ENCODE measurements at regions not wholly inside any gene's neighbourhood (a gene's known extent, or its start where the extent isn't known, plus 50 kb on each side); places are given as distances from the start of the nearest gene placed in this dataset.

GRCh38 chr10:125551247-125551646 lies 131.7 kb downstream of the TEX36 start:
- Mint-ChIP-seq H3K4me1 (ENCODE audit: low read depth) (no peaks in the 10 kb centered on the region), H3K36me3 (ENCODE audit: insufficient read depth) (no peaks in the 10 kb centered on the region), H3K27me3 (peaks cover 34% of the 10 kb centered on the region), H3K9me3 (ENCODE audit: low read depth) (peaks cover 5% of the 10 kb centered on the region), H3K27ac (no peak overlapping the region), H3K4me3 (ENCODE audit: low read depth) (no peak overlapping the region)
- no peak for DNase-seq (ENCODE audit: low spot score, unreplicated experiment)
- TF ChIP-seq CTCF (IDR thresholded peaks at IDR 0.05; ENCODE audit: unreplicated experiment): no peak

- H3K36me3 Mint-ChIP-seq (ENCODE audit: insufficient read depth): no peaks in the 10 kb centered on the region
- no peak for TF ChIP-seq CTCF (IDR thresholded peaks at IDR 0.05; ENCODE audit: unreplicated experiment)
- peaks cover 5% of the 10 kb centered on the region for H3K9me3 Mint-ChIP-seq (ENCODE audit: low read depth)
- peaks cover 31% of the 10 kb centered on the region for H3K27me3 Mint-ChIP-seq
- no peak overlapping the region for H3K4me3 Mint-ChIP-seq (ENCODE audit: low read depth)
- H3K4me1 Mint-ChIP-seq (ENCODE audit: low read depth): no peaks in the 10 kb centered on the region
- DNase-seq (ENCODE audit: low spot score, unreplicated experiment): no peak
- H3K27ac Mint-ChIP-seq: no peak overlapping the region
Observed at GRCh38 chr10:125550362-125550761, 132.6 kb downstream of the TEX36 start.

GRCh38 chr10:125549653-125550052 lies 133.3 kb downstream of the TEX36 start:
- Mint-ChIP-seq H3K27ac (no peak overlapping the region), H3K9me3 (ENCODE audit: low read depth) (peaks cover 5% of the 10 kb centered on the region), H3K27me3 (peaks cover 31% of the 10 kb centered on the region), H3K4me1 (ENCODE audit: low read depth) (no peaks in the 10 kb centered on the region), H3K4me3 (ENCODE audit: low read depth) (no peak overlapping the region), H3K36me3 (ENCODE audit: insufficient read depth) (no peaks in the 10 kb centered on the region)
- no peak for DNase-seq (ENCODE audit: low spot score, unreplicated experiment)
- TF ChIP-seq CTCF (IDR thresholded peaks at IDR 0.05; ENCODE audit: unreplicated experiment): no peak

- H3K27ac Mint-ChIP-seq: no peak overlapping the region
- no peak for TF ChIP-seq CTCF (IDR thresholded peaks at IDR 0.05; ENCODE audit: unreplicated experiment)
- peaks cover 5% of the 10 kb centered on the region for H3K9me3 Mint-ChIP-seq (ENCODE audit: low read depth)
Observed at GRCh38 chr10:125548878-125549277, 134.1 kb downstream of the TEX36 start.

GRCh38 chr10:125548356-125548755 lies 134.6 kb downstream of the TEX36 start:
- no peak overlapping the region for H3K4me3 Mint-ChIP-seq (ENCODE audit: low read depth)

More at GRCh38 chr10:125548878-125549277, 134.1 kb downstream of the TEX36 start:
- no peak for DNase-seq (ENCODE audit: low spot score, unreplicated experiment)
- Mint-ChIP-seq H3K4me1 (ENCODE audit: low read depth) (no peaks in the 10 kb centered on the region), H3K27me3 (peaks cover 30% of the 10 kb centered on the region), H3K4me3 (ENCODE audit: low read depth) (no peak overlapping the region), H3K36me3 (ENCODE audit: insufficient read depth) (no peaks in the 10 kb centered on the region)

More at GRCh38 chr10:125548356-125548755, 134.6 kb downstream of the TEX36 start:
- H3K9me3 Mint-ChIP-seq (ENCODE audit: low read depth): peaks cover 4% of the 10 kb centered on the region
- H3K36me3 Mint-ChIP-seq (ENCODE audit: insufficient read depth): no peaks in the 10 kb centered on the region
- H3K27me3 Mint-ChIP-seq: peaks cover 32% of the 10 kb centered on the region
- no peak for TF ChIP-seq CTCF (IDR thresholded peaks at IDR 0.05; ENCODE audit: unreplicated experiment)
- no peak overlapping the region for H3K27ac Mint-ChIP-seq
- DNase-seq (ENCODE audit: low spot score, unreplicated experiment): no peak
- no peaks in the 10 kb centered on the region for H3K4me1 Mint-ChIP-seq (ENCODE audit: low read depth)

All from progenitor cell of endocrine pancreas (in vitro differentiated cells).